Posterior cingulate gyrus (tissue), 11 donors: ENCODE measurements at regions not wholly inside any gene's neighbourhood (a gene's known extent, or its start where the extent isn't known, plus 50 kb on each side); places are given as distances from the start of the nearest gene placed in this dataset.
"Not testable (repeated sequence)": the region's sequence is repeated elsewhere in the genome, so short reads cannot be mapped to it uniquely, and the experiment has no call there.

Experiments used
- DNase-seq, 10 donors: peaks; one replicate each; pipeline versions ENCODE4 v3.0.0 to v3.0.0-alpha.2; 2020 to 2021; ENCODE audit warnings: mixed read lengths in 3 of 10
- intact Hi-C: fragments of 100-400 bp; cut with DNase I; formaldehyde crosslinking; loops from one replicate; pipeline ENCODE4 v1.15.1; 2023

GRCh38 chr2:166750624-166751023, 137.7 kb upstream of the XIRP2 start:
- intact Hi-C loops, result no loop called here
- no peak for DNase-seq

GRCh38 chr2:166744117-166744516, 144.2 kb upstream of the XIRP2 start:
- DNase-seq, intact Hi-C loops: not testable (repeated sequence)

GRCh38 chr2:166743482-166743881, 144.8 kb upstream of the XIRP2 start:
- intact Hi-C loops, DNase-seq: not testable (repeated sequence)

- no peak for DNase-seq
- intact Hi-C loops, result no loop called here
Observed at GRCh38 chr2:166727095-166727494, 161.2 kb upstream of the XIRP2 start.

GRCh38 chr2:166725927-166726924, 162.1 kb upstream of the XIRP2 start:
- DNase-seq, result no peak
- intact Hi-C loops, result no loop called here

GRCh38 chr2:166716968-166717367, 171.3 kb upstream of the XIRP2 start:
- intact Hi-C loops, result no loop called here
- DNase-seq, result no peak

GRCh38 chr2:166700079-166700478, 188.2 kb upstream of the XIRP2 start:
- DNase-seq, result no peak
- intact Hi-C loops, result no loop called here

- intact Hi-C loops, result no loop called here
- DNase-seq, result no peak
Observed at GRCh38 chr2:166695154-166695553, 193.1 kb upstream of the XIRP2 start.

GRCh38 chr2:166686057-166686456, 192.0 kb upstream of the SCN7A start:
- intact Hi-C loops, result not testable (repeated sequence)
- DNase-seq, result peak in 1 of 10 donors; percentile 33

GRCh38 chr2:166677996-166678395, 183.9 kb upstream of the SCN7A start:
- intact Hi-C loops, result no loop called here
- DNase-seq, result no peak

GRCh38 chr2:166676716-166677115, 182.7 kb upstream of the SCN7A start:
- intact Hi-C loops, result no loop called here
- no peak for DNase-seq

GRCh38 chr2:166675553-166675952, 181.5 kb upstream of the SCN7A start:
- intact Hi-C loops, result no loop called here
- DNase-seq, result no peak

GRCh38 chr2:166673986-166674385, 179.9 kb upstream of the SCN7A start:
- intact Hi-C loops, result no loop called here
- no peak for DNase-seq

- intact Hi-C loops, result no loop called here
- no peak for DNase-seq
Observed at GRCh38 chr2:166671801-166672200, 177.8 kb upstream of the SCN7A start.

GRCh38 chr2:166671235-166671634, 177.2 kb upstream of the SCN7A start:
- intact Hi-C loops, result no loop called here
- DNase-seq, result no peak

- intact Hi-C loops, result no loop called here
- DNase-seq, result no peak
Observed at GRCh38 chr2:166665991-166666940, 172.2 kb upstream of the SCN7A start.

GRCh38 chr2:166661824-166662223, 167.8 kb upstream of the SCN7A start:
- intact Hi-C loops, result no loop called here
- DNase-seq, result no peak

- intact Hi-C loops, result no loop called here
- no peak for DNase-seq
Observed at GRCh38 chr2:166661391-166661790, 167.3 kb upstream of the SCN7A start.

GRCh38 chr2:166658901-166659300, 164.9 kb upstream of the SCN7A start:
- intact Hi-C loops, result no loop called here
- no peak for DNase-seq

GRCh38 chr2:166653185-166653813, 159.2 kb upstream of the SCN7A start:
- no peak for DNase-seq
- intact Hi-C loops, result no loop called here

GRCh38 chr2:166651991-166652390, 157.9 kb upstream of the SCN7A start:
- intact Hi-C loops, result no loop called here
- DNase-seq, result no peak
